VCaP (cell line): ENCODE measurements at regions not wholly inside any gene's neighbourhood (a gene's known extent, or its start where the extent isn't known, plus 50 kb on each side); places are given as distances from the start of the nearest gene placed in this dataset.

Source experiments
- H3K27ac ChIP-seq: fragments of 450-650 bp; 2 replicates; pipeline ENCODE4 v1.5.1; 2017
- CTCF ChIP-seq: fragments of 450-650 bp; conservative IDR thresholded peaks from 2 replicates; pipeline ENCODE4 v1.5.1; 2017; ENCODE audit warnings: mild to moderate bottlenecking, moderate library complexity

DNA sequence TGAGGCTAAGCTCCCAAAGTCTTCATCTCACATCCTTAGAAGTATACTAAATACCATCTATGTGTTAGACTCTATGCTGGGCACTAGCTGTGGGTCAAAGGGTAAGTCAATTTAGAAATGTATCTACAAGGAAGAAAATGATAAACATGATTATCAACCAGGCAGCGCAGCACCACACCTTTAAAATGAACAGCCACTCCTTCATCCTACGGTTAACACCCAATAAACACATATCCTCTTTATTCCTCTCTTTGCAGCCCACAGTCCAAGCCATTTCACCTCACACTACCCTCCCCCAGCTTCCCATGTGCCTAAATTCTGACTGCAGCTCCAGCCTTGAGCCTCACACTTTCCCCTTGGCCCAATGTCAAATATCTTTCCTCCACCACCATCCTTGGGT is 362.6 kb downstream of the FGFR2 start:
- H3K27ac ChIP-seq: no peak overlapping the region
- TF ChIP-seq CTCF: no peak

- H3K27ac ChIP-seq: no peak overlapping the region
- no peak for TF ChIP-seq CTCF
These were observed 361.6 kb downstream of the FGFR2 start for GRCh38 chr10:121236621-121237020.

DNA sequence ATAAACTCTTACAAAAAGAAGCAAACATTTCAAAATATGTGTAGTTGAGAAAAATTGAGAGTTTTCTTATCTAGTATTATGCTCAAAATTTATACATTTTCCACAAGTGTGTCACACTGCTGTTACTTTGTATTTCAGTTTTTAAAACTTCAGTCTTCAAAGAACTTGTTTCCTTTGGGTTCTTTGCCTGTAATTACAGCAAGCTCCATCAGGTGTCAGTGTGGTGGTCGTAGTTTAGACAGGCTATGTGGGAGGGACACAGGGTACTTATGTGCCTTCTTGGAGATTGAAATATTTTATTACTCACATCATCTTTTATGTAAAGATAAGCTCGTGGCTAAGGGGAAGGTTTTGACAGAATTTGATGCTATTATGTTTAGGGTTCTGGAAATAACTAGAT is 360.5 kb downstream of the FGFR2 start:
- no peak overlapping the region for H3K27ac ChIP-seq
- no peak for TF ChIP-seq CTCF

GRCh38 chr10:121240011-121240410 is 358.2 kb downstream of the FGFR2 start:
- TF ChIP-seq CTCF: no peak
- H3K27ac ChIP-seq: no peak overlapping the region

GRCh38 chr10:121240556-121240955 is 357.7 kb downstream of the FGFR2 start:
- no peak for TF ChIP-seq CTCF
- H3K27ac ChIP-seq: no peak overlapping the region

GRCh38 chr10:121241337-121241736 is 356.9 kb downstream of the FGFR2 start:
- TF ChIP-seq CTCF: no peak

DNA sequence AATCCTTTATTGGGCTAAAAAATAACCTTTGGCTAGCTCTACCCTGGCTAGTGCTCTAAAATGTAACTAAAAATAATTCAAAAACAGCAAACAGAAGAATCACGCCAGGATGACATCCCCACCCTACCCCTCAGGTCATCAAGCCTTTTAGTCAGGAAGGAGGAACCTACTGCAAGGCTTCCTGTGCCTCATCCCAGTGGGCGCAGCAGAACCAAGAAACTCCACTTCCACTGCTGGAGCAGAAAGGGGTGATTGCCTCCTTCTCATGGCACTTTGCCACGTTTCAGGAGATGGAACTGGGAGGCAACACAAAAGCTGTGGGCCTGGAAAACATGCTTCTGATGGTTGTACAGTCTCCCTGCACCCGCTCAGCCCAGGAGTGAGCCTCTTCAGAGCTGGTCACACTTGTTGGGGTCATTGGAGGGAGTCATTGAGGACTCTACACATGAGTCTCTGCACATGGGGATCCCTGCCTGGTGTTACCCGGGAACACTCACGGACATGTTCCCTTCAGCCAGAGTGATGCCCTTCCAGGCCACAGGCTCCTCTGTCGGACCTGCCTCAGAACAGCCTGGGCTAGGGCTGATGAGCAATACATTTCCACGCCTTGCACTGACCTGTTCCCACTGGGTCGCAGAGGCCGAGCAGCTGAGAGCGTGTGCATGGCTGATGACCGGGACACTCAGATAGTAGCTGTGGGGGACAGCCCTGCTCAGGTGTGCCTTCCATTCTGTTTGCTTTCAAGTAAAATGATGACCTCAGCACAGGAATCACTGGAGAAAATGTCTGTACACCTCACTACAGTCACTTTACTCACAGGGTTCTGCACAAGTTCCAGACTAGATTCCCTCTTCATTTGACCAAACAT is 355.3 kb downstream of the FGFR2 start:
- no peak for TF ChIP-seq CTCF
- H3K27ac ChIP-seq: no peak overlapping the region

More at GRCh38 chr10:121241337-121241736, 356.9 kb downstream of the FGFR2 start:
- no peak overlapping the region for H3K27ac ChIP-seq
